ENCODE measurements at regions not wholly inside any gene's neighbourhood (a gene's known extent, or its start where the extent isn't known, plus 50 kb on each side); places are given as distances from the start of the nearest gene placed in this dataset.

DNA sequence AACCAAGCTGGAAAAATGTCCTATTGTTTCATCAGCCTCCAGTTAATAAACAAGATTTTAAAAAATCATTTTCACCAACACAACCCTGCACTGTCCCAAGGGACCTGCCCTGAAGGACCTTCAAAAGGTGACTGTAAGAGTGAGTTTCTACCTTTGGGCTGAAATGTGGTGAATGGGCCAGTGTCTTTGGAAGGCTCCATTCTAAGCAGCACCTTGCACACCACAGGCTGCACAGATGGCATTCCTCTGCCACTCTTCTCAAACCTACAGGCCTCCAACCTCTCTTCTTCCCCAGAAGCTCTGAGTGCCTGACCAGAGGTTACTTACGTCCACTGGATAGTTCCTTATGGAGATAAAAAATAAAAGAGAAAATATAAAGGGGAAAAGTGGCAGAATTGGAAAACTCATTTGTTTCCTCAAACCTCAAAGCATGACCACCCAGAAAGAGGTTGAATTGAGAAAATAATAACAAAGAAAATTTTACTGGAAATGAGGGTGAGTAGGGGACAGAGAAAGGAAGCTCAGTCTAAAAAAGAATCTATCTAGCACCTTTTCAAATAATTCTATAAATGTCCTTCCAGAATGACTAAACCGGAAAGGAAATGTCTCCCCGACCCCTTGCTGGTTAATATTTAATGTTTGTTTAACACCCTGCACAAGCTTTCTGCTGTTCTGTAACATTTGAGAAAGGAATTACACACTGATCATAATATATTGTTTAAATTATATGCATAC, 175.7 kb downstream of the METTL4 start:
- H3K36me3 ChIP-seq (ENCODE audit: control insufficient read depth in 2 of 3, insufficient read depth in 3 of 3, low read length in 3 of 3), result no peaks in the 10 kb centered on the region
- no peak overlapping the region for H3K4me3 ChIP-seq (ENCODE audit: low read length in 3 of 3)
- H3K27ac ChIP-seq (ENCODE audit: low read depth in 2 of 2, low read length in 2 of 2), result no peak overlapping the region
- intact Hi-C loops (cut with DNase I), result no loop called here
- TF ChIP-seq CTCF (IDR thresholded peaks at IDR 0.05; ENCODE audit: borderline replicate concordance, extremely low read depth, insufficient read depth), result no peak
- H3K9ac ChIP-seq (ENCODE audit: low read length in 3 of 3), result no peak overlapping the region
- DNase-seq, result no peak
- no peaks in the 10 kb centered on the region for H3K27me3 ChIP-seq (ENCODE audit: control insufficient read depth, insufficient read depth, low read length)
- H3K4me1 ChIP-seq (ENCODE audit: control insufficient read depth in 2 of 3, insufficient read depth in 2 of 3, low read depth in 1 of 3, low read length in 3 of 3), result no peaks in the 10 kb centered on the region
- no peak for FAIRE-seq
- no peaks in the 10 kb centered on the region for H3K9me3 ChIP-seq (ENCODE audit: control insufficient read depth in 2 of 3, insufficient read depth in 1 of 3, low read length in 3 of 3)

DNA sequence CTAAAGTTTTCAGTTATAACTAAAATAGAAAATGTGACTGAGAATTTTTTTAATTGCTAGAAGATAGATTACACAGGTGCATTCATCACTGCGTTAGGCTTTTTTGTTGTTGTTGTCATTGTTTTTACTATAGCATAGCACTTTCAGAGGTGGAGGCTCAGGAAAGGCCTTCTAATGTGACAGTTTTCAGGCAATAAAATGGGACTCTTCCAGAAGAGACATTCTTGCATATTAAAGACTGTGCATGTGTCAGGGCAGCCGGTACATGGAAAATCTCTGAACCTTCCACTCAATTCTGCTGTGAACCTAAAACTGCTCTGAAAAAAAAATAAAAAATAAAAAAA, 175.2 kb downstream of the METTL4 start:
- Histone ChIP-seq H3K9me3 (ENCODE audit: control insufficient read depth in 2 of 3, insufficient read depth in 1 of 3, low read length in 3 of 3) (no peaks in the 10 kb centered on the region), H3K27ac (ENCODE audit: low read depth in 2 of 2, low read length in 2 of 2) (no peak overlapping the region), H3K9ac (ENCODE audit: low read length in 3 of 3) (no peak overlapping the region), H3K4me3 (ENCODE audit: low read length in 3 of 3) (no peak overlapping the region), H3K4me1 (ENCODE audit: control insufficient read depth in 2 of 3, insufficient read depth in 2 of 3, low read depth in 1 of 3, low read length in 3 of 3) (no peaks in the 10 kb centered on the region), H3K36me3 (ENCODE audit: control insufficient read depth in 2 of 3, insufficient read depth in 3 of 3, low read length in 3 of 3) (no peaks in the 10 kb centered on the region), H3K27me3 (ENCODE audit: control insufficient read depth, insufficient read depth, low read length) (no peaks in the 10 kb centered on the region)
- TF ChIP-seq CTCF (IDR thresholded peaks at IDR 0.05; ENCODE audit: borderline replicate concordance, extremely low read depth, insufficient read depth), result no peak
- no peak for DNase-seq
- intact Hi-C loops (cut with DNase I), result no loop called here
- no peak for FAIRE-seq

DNA sequence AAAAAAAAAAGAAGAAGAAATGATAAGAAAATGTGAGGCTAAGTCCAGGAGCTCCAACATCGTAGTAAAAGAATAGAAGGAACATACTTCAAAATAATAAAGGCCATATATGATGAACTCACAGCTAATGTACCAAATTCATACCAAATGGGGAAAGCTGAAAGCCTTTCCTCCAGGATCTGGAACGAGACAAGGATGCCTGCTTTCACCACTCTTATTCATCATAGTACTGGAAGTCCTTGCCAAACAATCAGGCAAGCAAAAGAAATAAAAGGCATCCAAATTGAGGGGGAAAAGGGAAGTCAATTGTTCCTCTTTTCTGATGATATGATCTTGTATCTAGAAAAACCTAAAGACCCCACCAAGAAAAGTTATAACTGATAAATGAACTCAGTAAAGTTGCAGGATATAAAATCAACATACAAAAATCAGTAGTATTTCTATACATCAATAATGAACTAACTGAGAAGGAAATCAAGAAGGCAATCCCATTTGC, 170.6 kb downstream of the METTL4 start:
- H3K9me3 ChIP-seq (ENCODE audit: control insufficient read depth in 2 of 3, insufficient read depth in 1 of 3, low read length in 3 of 3), result no peaks in the 10 kb centered on the region
- H3K27ac ChIP-seq (ENCODE audit: low read depth in 2 of 2, low read length in 2 of 2), result no peak overlapping the region
- H3K27me3 ChIP-seq (ENCODE audit: control insufficient read depth, insufficient read depth, low read length), result no peaks in the 10 kb centered on the region
- H3K36me3 ChIP-seq (ENCODE audit: control insufficient read depth in 2 of 3, insufficient read depth in 3 of 3, low read length in 3 of 3), result no peaks in the 10 kb centered on the region
- no peak overlapping the region for H3K4me3 ChIP-seq (ENCODE audit: low read length in 3 of 3)
- H3K9ac ChIP-seq (ENCODE audit: low read length in 3 of 3), result no peak overlapping the region
- no peak for TF ChIP-seq CTCF (IDR thresholded peaks at IDR 0.05; ENCODE audit: borderline replicate concordance, extremely low read depth, insufficient read depth)
- DNase-seq (no peak), FAIRE-seq (no peak)
- no peaks in the 10 kb centered on the region for H3K4me1 ChIP-seq (ENCODE audit: control insufficient read depth in 2 of 3, insufficient read depth in 2 of 3, low read depth in 1 of 3, low read length in 3 of 3)
- intact Hi-C loops (cut with DNase I), result no loop called here

- no peak for TF ChIP-seq CTCF (IDR thresholded peaks at IDR 0.05; ENCODE audit: borderline replicate concordance, extremely low read depth, insufficient read depth)
- Histone ChIP-seq H3K36me3 (ENCODE audit: control insufficient read depth in 2 of 3, insufficient read depth in 3 of 3, low read length in 3 of 3) (no peaks in the 10 kb centered on the region), H3K4me3 (ENCODE audit: low read length in 3 of 3) (no peak overlapping the region), H3K9me3 (ENCODE audit: control insufficient read depth in 2 of 3, insufficient read depth in 1 of 3, low read length in 3 of 3) (no peaks in the 10 kb centered on the region), H3K27me3 (ENCODE audit: control insufficient read depth, insufficient read depth, low read length) (no peaks in the 10 kb centered on the region), H3K9ac (ENCODE audit: low read length in 3 of 3) (no peak overlapping the region), H3K4me1 (ENCODE audit: control insufficient read depth in 2 of 3, insufficient read depth in 2 of 3, low read depth in 1 of 3, low read length in 3 of 3) (no peaks in the 10 kb centered on the region), H3K27ac (ENCODE audit: low read depth in 2 of 2, low read length in 2 of 2) (no peak overlapping the region)
- FAIRE-seq (no peak), DNase-seq (no peak)
- intact Hi-C loops (cut with DNase I), result no loop called here
Observed at GRCh38 chr18:2402084-2402483, 169.2 kb downstream of the METTL4 start.

All from kidney (tissue), 13 donors.